Astrocyte (in vitro differentiated cells and primary cell): ENCODE measurements at regions not wholly inside any gene's neighbourhood (a gene's known extent, or its start where the extent isn't known, plus 50 kb on each side); places are given as distances from the start of the nearest gene placed in this dataset.
A peak's percentile ranks its signal among the peaks of the same experiment; 100 is the strongest.

Experiments used
- DNase-seq: peaks from one replicate; pipeline ENCODE4 v3.0.0-alpha.2; 2010; ENCODE audit warnings: low read depth
- FAIRE-seq: peaks from 2 replicates; lab custom pipeline; 2011; peaks lifted over from hg19 to GRCh38; lab: Jason Lieb, UNC
- H2AFZ ChIP-seq: 2 replicates; pipeline ENCODE4 v1.6.0; 2012; ENCODE audit warnings: low read depth, low read length, inconsistent platforms
- H3K27ac ChIP-seq: 2 replicates; pipeline ENCODE4 v1.5.1; 2011; ENCODE audit warnings: low read depth, low read length, inconsistent platforms
- H3K27me3 ChIP-seq: 2 replicates; pipeline ENCODE4 v1.6.0; 2011; ENCODE audit warnings: low read length, inconsistent platforms; ENCODE audit not compliant: insufficient read depth
- H3K36me3 ChIP-seq: 2 replicates; pipeline ENCODE4 v1.5.1; 2011; ENCODE audit warnings: low read length, inconsistent platforms; ENCODE audit not compliant: insufficient read depth
- H3K4me1 ChIP-seq: 2 replicates; pipeline ENCODE4 v1.5.1; 2011; ENCODE audit warnings: low read length, inconsistent platforms; ENCODE audit not compliant: insufficient read depth
- H3K4me2 ChIP-seq: 2 replicates; pipeline ENCODE4 v1.6.0; 2012; ENCODE audit warnings: low read length, inconsistent platforms
- H3K4me3 ChIP-seq: 2 replicates; pipeline ENCODE4 v1.5.1; 2011; ENCODE audit warnings: low read depth, mild to moderate bottlenecking, low read length, inconsistent platforms; ENCODE audit not compliant: insufficient read depth
- H3K79me2 ChIP-seq: 2 replicates; pipeline ENCODE4 v1.6.0; 2012; ENCODE audit warnings: mild to moderate bottlenecking, low read length, inconsistent platforms; ENCODE audit not compliant: insufficient read depth
- H3K9ac ChIP-seq: 2 replicates; pipeline ENCODE4 v1.6.0; 2012; ENCODE audit warnings: mild to moderate bottlenecking, low read length, inconsistent platforms
- H3K9me3 ChIP-seq: 2 replicates; pipeline ENCODE4 v1.5.1; 2012; ENCODE audit warnings: low read depth, mild to moderate bottlenecking, low read length, inconsistent platforms; ENCODE audit not compliant: insufficient read depth
- H4K20me1 ChIP-seq: 2 replicates; pipeline ENCODE4 v1.6.0; 2012; ENCODE audit warnings: low read length, inconsistent platforms; ENCODE audit not compliant: insufficient read depth
- H3K27ac Mint-ChIP-seq: one replicate; pipeline ENCODE4 v1.8.0; 2021; ENCODE audit warnings: mild to moderate bottlenecking, mixed read lengths; ENCODE audit not compliant: unreplicated experiment
- H3K27me3 Mint-ChIP-seq: one replicate; pipeline ENCODE4 v1.8.0; 2021; ENCODE audit warnings: low read depth, mixed read lengths; ENCODE audit not compliant: unreplicated experiment
- H3K36me3 Mint-ChIP-seq: one replicate; pipeline ENCODE4 v1.8.0; 2021; ENCODE audit warnings: low read depth, mixed read lengths; ENCODE audit not compliant: unreplicated experiment
- H3K4me1 Mint-ChIP-seq: one replicate; pipeline ENCODE4 v1.8.0; 2021; ENCODE audit warnings: low read depth, mixed read lengths; ENCODE audit not compliant: unreplicated experiment
- H3K4me3 Mint-ChIP-seq: one replicate; pipeline ENCODE4 v1.8.0; 2021; ENCODE audit warnings: mild to moderate bottlenecking, moderate library complexity, mixed read lengths; ENCODE audit not compliant: unreplicated experiment
- H3K9me3 Mint-ChIP-seq: one replicate; pipeline ENCODE4 v1.8.0; 2021; ENCODE audit warnings: mild to moderate bottlenecking, mixed read lengths; ENCODE audit not compliant: unreplicated experiment
- EZH2 ChIP-seq: IDR thresholded peaks from 2 replicates; pipeline ENCODE4 v1.6.1; 2012; ENCODE audit warnings: mild to moderate bottlenecking, low read length, inconsistent platforms; ENCODE audit not compliant: insufficient read depth
- TF ChIP-seq, protein P1 (sequence below): IDR thresholded peaks from 2 replicates; pipeline ENCODE4 v1.5.1; 2011; ENCODE audit warnings: low read depth, mild to moderate bottlenecking, inconsistent platforms, low read length, moderate library complexity; ENCODE audit not compliant: insufficient read depth

DNA sequence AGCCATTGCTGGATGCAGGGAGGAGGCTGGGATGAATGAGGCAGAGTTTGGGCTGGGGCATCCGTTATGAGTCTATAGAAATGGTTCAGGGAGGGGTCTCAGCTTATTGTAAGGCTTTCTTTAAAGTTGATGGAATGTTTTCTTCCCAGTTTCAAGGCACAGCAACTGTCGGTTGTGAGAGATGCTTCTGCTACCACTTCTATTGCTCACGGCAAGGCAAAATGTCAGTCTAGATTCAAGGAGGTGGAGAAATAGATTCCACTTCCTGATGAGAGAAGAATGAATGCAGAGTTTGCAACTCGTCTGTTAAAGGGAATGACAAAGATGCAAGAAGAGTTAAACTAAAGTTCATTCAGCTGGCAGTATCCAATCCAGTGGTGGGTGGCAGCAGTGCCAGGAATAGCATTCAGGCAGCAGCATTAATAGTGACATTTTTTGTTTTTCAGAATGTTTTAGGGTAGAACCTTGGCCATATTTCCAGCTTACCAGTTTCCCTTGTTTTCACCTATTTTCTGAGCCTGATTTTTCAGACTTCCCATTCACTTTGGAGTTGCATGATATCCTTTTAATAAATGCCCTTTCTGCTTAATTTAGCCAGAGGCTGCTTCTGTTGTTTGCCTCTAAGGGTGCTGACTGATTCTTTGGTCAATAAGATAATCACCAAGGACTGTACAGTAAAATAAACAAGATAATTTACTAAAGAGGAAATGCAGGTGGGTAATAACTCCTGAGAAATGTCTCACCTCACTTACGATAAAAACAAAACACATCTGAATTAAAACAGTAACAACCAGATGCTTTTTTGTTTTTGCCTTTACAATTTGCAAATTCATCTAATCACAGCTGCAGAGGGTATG is 138.4 kb downstream of the RPIA start:
- H3K27me3 Mint-ChIP-seq: no peaks in the 10 kb centered on the region
- H3K79me2 ChIP-seq: no peaks in the 10 kb centered on the region
- H3K36me3 Mint-ChIP-seq: peaks cover 3% of the 10 kb centered on the region
- no peak overlapping the region for H3K4me2 ChIP-seq
- no peak for TF ChIP-seq EZH2
- TF ChIP-seq, protein P1, sequence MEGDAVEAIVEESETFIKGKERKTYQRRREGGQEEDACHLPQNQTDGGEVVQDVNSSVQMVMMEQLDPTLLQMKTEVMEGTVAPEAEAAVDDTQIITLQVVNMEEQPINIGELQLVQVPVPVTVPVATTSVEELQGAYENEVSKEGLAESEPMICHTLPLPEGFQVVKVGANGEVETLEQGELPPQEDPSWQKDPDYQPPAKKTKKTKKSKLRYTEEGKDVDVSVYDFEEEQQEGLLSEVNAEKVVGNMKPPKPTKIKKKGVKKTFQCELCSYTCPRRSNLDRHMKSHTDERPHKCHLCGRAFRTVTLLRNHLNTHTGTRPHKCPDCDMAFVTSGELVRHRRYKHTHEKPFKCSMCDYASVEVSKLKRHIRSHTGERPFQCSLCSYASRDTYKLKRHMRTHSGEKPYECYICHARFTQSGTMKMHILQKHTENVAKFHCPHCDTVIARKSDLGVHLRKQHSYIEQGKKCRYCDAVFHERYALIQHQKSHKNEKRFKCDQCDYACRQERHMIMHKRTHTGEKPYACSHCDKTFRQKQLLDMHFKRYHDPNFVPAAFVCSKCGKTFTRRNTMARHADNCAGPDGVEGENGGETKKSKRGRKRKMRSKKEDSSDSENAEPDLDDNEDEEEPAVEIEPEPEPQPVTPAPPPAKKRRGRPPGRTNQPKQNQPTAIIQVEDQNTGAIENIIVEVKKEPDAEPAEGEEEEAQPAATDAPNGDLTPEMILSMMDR: no peak
- no peak overlapping the region for H3K27ac Mint-ChIP-seq
- no peaks in the 10 kb centered on the region for H4K20me1 ChIP-seq
- no peak overlapping the region for H2AFZ ChIP-seq
- H3K9ac ChIP-seq: no peak overlapping the region
- H3K27me3 ChIP-seq: no peaks in the 10 kb centered on the region
- no peak overlapping the region for H3K27ac ChIP-seq
- no peaks in the 10 kb centered on the region for H3K9me3 ChIP-seq
- no peaks in the 10 kb centered on the region for H3K36me3 ChIP-seq
- no peaks in the 10 kb centered on the region for H3K4me1 ChIP-seq
- no peak for FAIRE-seq
- H3K9me3 Mint-ChIP-seq: no peaks in the 10 kb centered on the region
- H3K4me1 Mint-ChIP-seq: no peaks in the 10 kb centered on the region
- H3K4me3 ChIP-seq: no peak overlapping the region
- no peak overlapping the region for H3K4me3 Mint-ChIP-seq
- DNase-seq: no peak

DNA sequence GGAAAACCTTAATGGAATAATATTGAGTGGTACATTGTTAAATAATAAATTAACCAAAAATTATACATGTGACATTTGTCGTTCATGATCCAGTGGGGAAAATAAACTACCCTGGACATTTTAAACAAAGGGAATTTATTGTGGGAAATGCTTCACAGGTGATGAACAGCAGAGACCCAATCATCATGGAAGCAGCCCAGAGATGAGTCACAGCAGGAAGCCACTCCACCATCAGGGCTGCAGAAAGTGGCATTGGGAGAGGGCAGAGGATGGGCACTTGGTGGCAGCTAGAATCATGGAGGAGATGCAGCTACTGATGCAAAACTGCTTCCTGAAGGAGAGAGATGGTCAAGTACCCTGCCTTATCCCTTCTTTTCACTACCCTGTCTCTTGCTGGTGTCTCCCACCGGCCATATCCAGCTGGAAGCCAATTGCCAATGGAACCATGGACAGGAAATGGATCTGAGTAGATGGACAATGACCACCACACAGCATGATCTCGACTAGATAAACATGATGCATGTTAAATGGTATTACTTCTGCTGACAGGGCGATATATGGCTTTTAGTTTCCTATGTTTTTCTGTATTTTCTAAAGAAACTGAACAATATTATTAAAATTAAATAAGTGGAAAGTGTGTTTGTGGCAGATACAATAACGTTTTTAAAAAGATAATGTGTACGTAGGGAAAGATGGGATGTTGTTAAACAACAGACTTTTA is 139.8 kb downstream of the RPIA start:
- TF ChIP-seq EZH2: no peak
- no peak for DNase-seq
- FAIRE-seq: no peak
- Histone ChIP-seq H3K9me3 (no peaks in the 10 kb centered on the region), H3K36me3 (no peaks in the 10 kb centered on the region), H3K4me3 (no peak overlapping the region), H3K4me1 (no peaks in the 10 kb centered on the region), H4K20me1 (no peaks in the 10 kb centered on the region), H3K27me3 (no peaks in the 10 kb centered on the region), H3K4me2 (no peak overlapping the region), H3K79me2 (no peaks in the 10 kb centered on the region), H3K27ac (no peak overlapping the region), H2AFZ (no peak overlapping the region), H3K9ac (no peak overlapping the region)
- H3K27me3 Mint-ChIP-seq: no peaks in the 10 kb centered on the region
- peaks cover 3% of the 10 kb centered on the region for H3K36me3 Mint-ChIP-seq
- no peaks in the 10 kb centered on the region for H3K9me3 Mint-ChIP-seq
- no peaks in the 10 kb centered on the region for H3K4me1 Mint-ChIP-seq
- no peak overlapping the region for H3K4me3 Mint-ChIP-seq
- H3K27ac Mint-ChIP-seq: no peak overlapping the region

DNA sequence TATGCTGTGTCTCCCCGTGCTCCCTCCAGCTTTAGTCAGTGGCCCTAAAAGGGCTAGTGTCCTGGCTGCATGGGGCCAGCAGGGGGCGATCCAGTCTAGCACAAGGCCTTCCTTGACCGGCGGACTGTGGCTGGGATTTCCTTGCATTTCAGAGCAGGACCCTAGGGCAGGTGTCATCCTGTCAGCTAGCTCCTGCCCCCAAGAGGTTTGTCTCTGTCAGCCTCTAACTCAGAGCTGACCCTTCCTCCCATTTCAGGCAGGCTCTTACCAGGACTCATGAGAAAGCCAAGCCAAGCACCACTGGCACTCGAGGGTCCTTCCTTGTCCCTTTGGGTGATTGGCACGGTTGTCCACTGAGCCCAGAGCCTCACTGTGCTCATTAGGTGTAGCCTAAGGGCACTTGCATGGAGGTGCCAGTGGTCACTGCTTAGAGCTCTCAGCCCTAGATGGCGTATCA is 140.3 kb downstream of the RPIA start:
- Histone ChIP-seq H3K79me2 (no peaks in the 10 kb centered on the region), H2AFZ (no peak overlapping the region), H3K27ac (no peak overlapping the region), H3K9ac (no peak overlapping the region), H3K9me3 (no peaks in the 10 kb centered on the region), H3K4me3 (no peak overlapping the region), H3K36me3 (no peaks in the 10 kb centered on the region), H4K20me1 (no peaks in the 10 kb centered on the region), H3K27me3 (no peaks in the 10 kb centered on the region), H3K4me1 (no peaks in the 10 kb centered on the region), H3K4me2 (no peak overlapping the region)
- no peak for TF ChIP-seq EZH2
- TF ChIP-seq, protein P1: peak; percentile 19
- Mint-ChIP-seq H3K36me3 (peaks cover 3% of the 10 kb centered on the region), H3K4me1 (no peaks in the 10 kb centered on the region), H3K9me3 (no peaks in the 10 kb centered on the region), H3K27me3 (no peaks in the 10 kb centered on the region), H3K27ac (no peak overlapping the region), H3K4me3 (no peak overlapping the region)
- FAIRE-seq (no peak), DNase-seq (no peak)
